ENCODE measurements at regions not wholly inside any gene's neighbourhood (a gene's known extent, or its start where the extent isn't known, plus 50 kb on each side); places are given as distances from the start of the nearest gene placed in this dataset.

- TF ChIP-seq REST (IDR thresholded peaks at IDR 0.05; ENCODE audit: unreplicated experiment) (no peak), ZNF114 (CRISPR knock-in tag; IDR thresholded peaks at IDR 0.05) (no peak), ZNF462 (CRISPR knock-in tag; IDR thresholded peaks at IDR 0.05) (no peak), POLR2AphosphoS5 (IDR thresholded peaks at IDR 0.05; ENCODE audit: low read depth) (no peak), CREB1 (CRISPR knock-in tag; IDR thresholded peaks at IDR 0.05; ENCODE audit: low read depth) (no peak), STAT1 (IDR thresholded peaks at IDR 0.05; ENCODE audit: unreplicated experiment) (no peak), JUNB (IDR thresholded peaks at IDR 0.05; ENCODE audit: unreplicated experiment) (no peak)
Observed at GRCh38 chr13:63110466-63110865, 1694.8 kb upstream of the PCDH20 start (continued).

Data from GM23338 (cell line).